ENCODE measurements at regions not wholly inside any gene's neighbourhood (a gene's known extent, or its start where the extent isn't known, plus 50 kb on each side); places are given as distances from the start of the nearest gene placed in this dataset.

DNA sequence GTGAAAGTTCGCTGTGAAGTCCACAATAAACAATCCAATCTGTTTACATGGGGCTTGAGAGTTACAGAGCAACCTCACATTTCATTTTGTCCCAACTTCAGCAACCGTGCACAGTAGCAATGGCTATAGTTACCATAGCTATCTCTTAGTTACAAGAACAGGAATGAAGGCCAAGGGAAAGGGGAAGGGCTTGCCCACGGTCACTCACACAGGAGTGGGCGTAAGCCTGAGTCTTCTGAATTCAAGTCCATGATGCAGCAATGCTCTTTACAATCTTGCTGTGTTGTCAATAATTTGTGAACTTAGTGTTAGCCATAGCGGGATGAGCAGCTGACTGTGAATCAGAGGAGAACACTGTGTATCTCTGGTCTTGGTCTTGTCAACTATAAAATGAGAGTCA is 102.9 kb downstream of the ADAMTS15 start:
- Mint-ChIP-seq H3K9me3 (ENCODE audit: unreplicated experiment) (no peaks in the 10 kb centered on the region), H3K36me3 (ENCODE audit: insufficient read depth, unreplicated experiment) (no peaks in the 10 kb centered on the region), H3K27ac (ENCODE audit: low read depth, unreplicated experiment) (no peak overlapping the region), H3K4me3 (ENCODE audit: unreplicated experiment) (no peak overlapping the region), H3K27me3 (ENCODE audit: insufficient read depth, unreplicated experiment) (no peaks in the 10 kb centered on the region), H3K4me1 (ENCODE audit: insufficient read depth, unreplicated experiment) (peaks cover 4% of the 10 kb centered on the region)
- ChIA-PET CTCF (interaction anchor here (0.9 to 2.7 kb wide), 2 partner anchors 116 to 276 kb away, joined by 5 to 7 read pairs; no protein-coding TSS in a partner anchor), POLR2A (no interaction called here)
- intact Hi-C loops (cut with micrococcal nuclease), result no loop called here
- DNase-seq (ENCODE audit: unreplicated experiment), result no peak
- TF ChIP-seq, protein P1, sequence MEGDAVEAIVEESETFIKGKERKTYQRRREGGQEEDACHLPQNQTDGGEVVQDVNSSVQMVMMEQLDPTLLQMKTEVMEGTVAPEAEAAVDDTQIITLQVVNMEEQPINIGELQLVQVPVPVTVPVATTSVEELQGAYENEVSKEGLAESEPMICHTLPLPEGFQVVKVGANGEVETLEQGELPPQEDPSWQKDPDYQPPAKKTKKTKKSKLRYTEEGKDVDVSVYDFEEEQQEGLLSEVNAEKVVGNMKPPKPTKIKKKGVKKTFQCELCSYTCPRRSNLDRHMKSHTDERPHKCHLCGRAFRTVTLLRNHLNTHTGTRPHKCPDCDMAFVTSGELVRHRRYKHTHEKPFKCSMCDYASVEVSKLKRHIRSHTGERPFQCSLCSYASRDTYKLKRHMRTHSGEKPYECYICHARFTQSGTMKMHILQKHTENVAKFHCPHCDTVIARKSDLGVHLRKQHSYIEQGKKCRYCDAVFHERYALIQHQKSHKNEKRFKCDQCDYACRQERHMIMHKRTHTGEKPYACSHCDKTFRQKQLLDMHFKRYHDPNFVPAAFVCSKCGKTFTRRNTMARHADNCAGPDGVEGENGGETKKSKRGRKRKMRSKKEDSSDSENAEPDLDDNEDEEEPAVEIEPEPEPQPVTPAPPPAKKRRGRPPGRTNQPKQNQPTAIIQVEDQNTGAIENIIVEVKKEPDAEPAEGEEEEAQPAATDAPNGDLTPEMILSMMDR (IDR thresholded peaks at IDR 0.05; ENCODE audit: unreplicated experiment), result no peak
- BruUV-seq (replicated peaks), result no TSS peak

- CTCF ChIA-PET, result interaction anchor here (0.6 to 1.7 kb wide), 2 partner anchors 51 to 1584 kb away, joined by 3 read pairs; no protein-coding TSS in a partner anchor
- POLR2A ChIA-PET, result no interaction called here
- no TSS peak for BruUV-seq (replicated peaks)
- Mint-ChIP-seq H3K27me3 (ENCODE audit: insufficient read depth, unreplicated experiment) (no peaks in the 10 kb centered on the region), H3K4me3 (ENCODE audit: unreplicated experiment) (no peak overlapping the region), H3K9me3 (ENCODE audit: unreplicated experiment) (no peaks in the 10 kb centered on the region), H3K27ac (ENCODE audit: low read depth, unreplicated experiment) (no peak overlapping the region), H3K4me1 (ENCODE audit: insufficient read depth, unreplicated experiment) (peaks cover 4% of the 10 kb centered on the region), H3K36me3 (ENCODE audit: insufficient read depth, unreplicated experiment) (no peaks in the 10 kb centered on the region)
- intact Hi-C loops (cut with micrococcal nuclease), result no loop called here
- DNase-seq (ENCODE audit: unreplicated experiment), result no peak
- TF ChIP-seq, protein P1 (IDR thresholded peaks at IDR 0.05; ENCODE audit: unreplicated experiment), result no peak
Observed at GRCh38 chr11:130553306-130553705, 104.9 kb downstream of the ADAMTS15 start.

- ChIA-PET CTCF (interaction anchor here (0.6 to 1.7 kb wide), 2 partner anchors 50 to 1583 kb away, joined by 3 read pairs; no protein-coding TSS in a partner anchor), POLR2A (interaction anchor here (1.0 kb wide), 1 partner anchor 8 kb away, joined by 4 read pairs; no protein-coding TSS in a partner anchor)
- no TSS peak for BruUV-seq (replicated peaks)
- Mint-ChIP-seq H3K4me1 (ENCODE audit: insufficient read depth, unreplicated experiment) (peaks cover 4% of the 10 kb centered on the region), H3K36me3 (ENCODE audit: insufficient read depth, unreplicated experiment) (no peaks in the 10 kb centered on the region), H3K27ac (ENCODE audit: low read depth, unreplicated experiment) (no peak overlapping the region), H3K9me3 (ENCODE audit: unreplicated experiment) (peaks cover 6% of the 10 kb centered on the region), H3K27me3 (ENCODE audit: insufficient read depth, unreplicated experiment) (no peaks in the 10 kb centered on the region), H3K4me3 (ENCODE audit: unreplicated experiment) (no peak overlapping the region)
- no peak for DNase-seq (ENCODE audit: unreplicated experiment)
- intact Hi-C loops (cut with micrococcal nuclease), result no loop called here
- TF ChIP-seq, protein P1 (IDR thresholded peaks at IDR 0.05; ENCODE audit: unreplicated experiment), result no peak
Observed at GRCh38 chr11:130554241-130555055, 106.0 kb downstream of the ADAMTS15 start.

DNA sequence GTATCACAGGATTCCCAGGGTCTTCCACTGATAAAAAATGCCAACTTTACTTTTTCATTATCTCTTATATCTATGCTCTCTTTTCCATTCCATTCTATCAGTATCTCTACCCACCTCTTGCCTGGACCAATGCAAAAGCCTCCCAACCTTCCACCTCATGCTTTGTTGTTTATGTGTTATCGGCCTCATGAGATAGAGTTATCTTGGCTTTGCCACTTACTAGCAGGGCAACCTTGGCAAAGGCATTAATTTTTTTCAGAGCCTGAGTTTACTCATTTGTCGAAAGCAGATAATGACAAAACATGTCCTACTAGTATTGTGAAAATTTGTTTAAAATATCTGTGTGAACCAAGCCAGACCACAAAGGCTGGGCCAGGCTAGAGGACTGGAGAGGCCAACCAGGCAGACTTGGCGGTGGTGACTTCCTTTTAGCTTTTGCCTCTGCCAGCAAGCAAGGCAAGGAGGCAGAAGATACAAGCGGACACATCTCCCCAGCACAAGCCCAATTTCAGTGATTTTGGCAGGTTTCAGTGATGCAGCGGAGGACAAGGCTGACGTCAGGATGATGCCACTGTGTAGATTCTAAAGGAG is 106.9 kb downstream of the ADAMTS15 start:
- DNase-seq (ENCODE audit: unreplicated experiment), result no peak
- Mint-ChIP-seq H3K9me3 (ENCODE audit: unreplicated experiment) (peaks cover 7% of the 10 kb centered on the region), H3K27ac (ENCODE audit: low read depth, unreplicated experiment) (no peak overlapping the region), H3K36me3 (ENCODE audit: insufficient read depth, unreplicated experiment) (no peaks in the 10 kb centered on the region), H3K4me3 (ENCODE audit: unreplicated experiment) (no peak overlapping the region), H3K27me3 (ENCODE audit: insufficient read depth, unreplicated experiment) (no peaks in the 10 kb centered on the region), H3K4me1 (ENCODE audit: insufficient read depth, unreplicated experiment) (no peaks in the 10 kb centered on the region)
- ChIA-PET POLR2A (no interaction called here), CTCF (interaction anchor here (0.6 kb wide), 1 partner anchor 491 kb away, joined by 3 read pairs; no protein-coding TSS in a partner anchor)
- no TSS peak for BruUV-seq (replicated peaks)
- intact Hi-C loops (cut with micrococcal nuclease), result no loop called here
- TF ChIP-seq, protein P1 (IDR thresholded peaks at IDR 0.05; ENCODE audit: unreplicated experiment), result no peak

Measured in MCF 10A (cell line).